ENCODE measurements at regions not wholly inside any gene's neighbourhood (a gene's known extent, or its start where the extent isn't known, plus 50 kb on each side); places are given as distances from the start of the nearest gene placed in this dataset.

GRCh38 chr20:51093240-51093763, 70.4 kb upstream of the KCNG1 start (continued):
- TF ChIP-seq SREBF2 (CRISPR knock-in tag; IDR thresholded peaks at IDR 0.05) (no peak), RBM15 (IDR thresholded peaks at IDR 0.05; ENCODE audit: insufficient read depth, low read length) (no peak), ZNF586 (CRISPR knock-in tag; conservative IDR thresholded peaks at IDR 0.05) (no peak), NCOA6 (IDR thresholded peaks at IDR 0.05) (no peak), NFRKB (IDR thresholded peaks at IDR 0.05; ENCODE audit: low read depth) (no peak), ETV6 (IDR thresholded peaks at IDR 0.05; ENCODE audit: borderline replicate concordance in 1 of 2, low read depth in 2 of 2, low read length in 1 of 2) (no peak), ETV6 (CRISPR knock-in tag; IDR thresholded peaks at IDR 0.05; ENCODE audit: borderline replicate concordance) (no peak), MTA3 (IDR thresholded peaks at IDR 0.05; ENCODE audit: borderline replicate concordance) (no peak), SIX5 (IDR thresholded peaks at IDR 0.05; ENCODE audit: borderline replicate concordance in 1 of 2, insufficient read depth in 1 of 2, low read depth in 1 of 2, low read length in 2 of 2) (no peak), TFAP4 (CRISPR knock-in tag; IDR thresholded peaks at IDR 0.05; ENCODE audit: borderline replicate concordance) (no peak), STAT5B (CRISPR knock-in tag; IDR thresholded peaks at IDR 0.05) (no peak), ELF4 (CRISPR knock-in tag; IDR thresholded peaks at IDR 0.05) (no peak), MED1 (CRISPR knock-in tag; IDR thresholded peaks at IDR 0.05; ENCODE audit: borderline replicate concordance) (no peak), TGIF2 (CRISPR knock-in tag; IDR thresholded peaks at IDR 0.05) (no peak), RCOR1 (IDR thresholded peaks at IDR 0.05; ENCODE audit: borderline replicate concordance in 1 of 2, low read depth in 2 of 2, low read length in 2 of 2) (no peak)
- TF ChIP-seq, protein P1, sequence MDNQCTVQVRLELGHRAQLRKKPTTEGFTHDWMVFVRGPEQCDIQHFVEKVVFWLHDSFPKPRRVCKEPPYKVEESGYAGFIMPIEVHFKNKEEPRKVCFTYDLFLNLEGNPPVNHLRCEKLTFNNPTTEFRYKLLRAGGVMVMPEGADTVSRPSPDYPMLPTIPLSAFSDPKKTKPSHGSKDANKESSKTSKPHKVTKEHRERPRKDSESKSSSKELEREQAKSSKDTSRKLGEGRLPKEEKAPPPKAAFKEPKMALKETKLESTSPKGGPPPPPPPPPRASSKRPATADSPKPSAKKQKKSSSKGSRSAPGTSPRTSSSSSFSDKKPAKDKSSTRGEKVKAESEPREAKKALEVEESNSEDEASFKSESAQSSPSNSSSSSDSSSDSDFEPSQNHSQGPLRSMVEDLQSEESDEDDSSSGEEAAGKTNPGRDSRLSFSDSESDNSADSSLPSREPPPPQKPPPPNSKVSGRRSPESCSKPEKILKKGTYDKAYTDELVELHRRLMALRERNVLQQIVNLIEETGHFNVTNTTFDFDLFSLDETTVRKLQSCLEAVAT (IDR thresholded peaks at IDR 0.05), result no peak
- TF ChIP-seq, protein P2, sequence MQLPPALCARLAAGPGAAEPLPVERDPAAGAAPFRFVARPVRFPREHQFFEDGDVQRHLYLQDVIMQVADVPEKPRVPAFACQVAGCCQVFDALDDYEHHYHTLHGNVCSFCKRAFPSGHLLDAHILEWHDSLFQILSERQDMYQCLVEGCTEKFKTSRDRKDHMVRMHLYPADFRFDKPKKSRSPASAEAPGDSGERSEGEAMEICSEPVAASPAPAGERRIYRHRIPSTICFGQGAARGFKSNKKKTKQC (CRISPR knock-in tag; IDR thresholded peaks at IDR 0.05), result no peak
- TF ChIP-seq, protein P3, sequence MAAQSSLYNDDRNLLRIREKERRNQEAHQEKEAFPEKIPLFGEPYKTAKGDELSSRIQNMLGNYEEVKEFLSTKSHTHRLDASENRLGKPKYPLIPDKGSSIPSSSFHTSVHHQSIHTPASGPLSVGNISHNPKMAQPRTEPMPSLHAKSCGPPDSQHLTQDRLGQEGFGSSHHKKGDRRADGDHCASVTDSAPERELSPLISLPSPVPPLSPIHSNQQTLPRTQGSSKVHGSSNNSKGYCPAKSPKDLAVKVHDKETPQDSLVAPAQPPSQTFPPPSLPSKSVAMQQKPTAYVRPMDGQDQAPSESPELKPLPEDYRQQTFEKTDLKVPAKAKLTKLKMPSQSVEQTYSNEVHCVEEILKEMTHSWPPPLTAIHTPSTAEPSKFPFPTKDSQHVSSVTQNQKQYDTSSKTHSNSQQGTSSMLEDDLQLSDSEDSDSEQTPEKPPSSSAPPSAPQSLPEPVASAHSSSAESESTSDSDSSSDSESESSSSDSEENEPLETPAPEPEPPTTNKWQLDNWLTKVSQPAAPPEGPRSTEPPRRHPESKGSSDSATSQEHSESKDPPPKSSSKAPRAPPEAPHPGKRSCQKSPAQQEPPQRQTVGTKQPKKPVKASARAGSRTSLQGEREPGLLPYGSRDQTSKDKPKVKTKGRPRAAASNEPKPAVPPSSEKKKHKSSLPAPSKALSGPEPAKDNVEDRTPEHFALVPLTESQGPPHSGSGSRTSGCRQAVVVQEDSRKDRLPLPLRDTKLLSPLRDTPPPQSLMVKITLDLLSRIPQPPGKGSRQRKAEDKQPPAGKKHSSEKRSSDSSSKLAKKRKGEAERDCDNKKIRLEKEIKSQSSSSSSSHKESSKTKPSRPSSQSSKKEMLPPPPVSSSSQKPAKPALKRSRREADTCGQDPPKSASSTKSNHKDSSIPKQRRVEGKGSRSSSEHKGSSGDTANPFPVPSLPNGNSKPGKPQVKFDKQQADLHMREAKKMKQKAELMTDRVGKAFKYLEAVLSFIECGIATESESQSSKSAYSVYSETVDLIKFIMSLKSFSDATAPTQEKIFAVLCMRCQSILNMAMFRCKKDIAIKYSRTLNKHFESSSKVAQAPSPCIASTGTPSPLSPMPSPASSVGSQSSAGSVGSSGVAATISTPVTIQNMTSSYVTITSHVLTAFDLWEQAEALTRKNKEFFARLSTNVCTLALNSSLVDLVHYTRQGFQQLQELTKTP (IDR thresholded peaks at IDR 0.05; ENCODE audit: low read depth in 1 of 2, partially characterized antibody in 2 of 2), result no peak
- TF ChIP-seq, protein P4, sequence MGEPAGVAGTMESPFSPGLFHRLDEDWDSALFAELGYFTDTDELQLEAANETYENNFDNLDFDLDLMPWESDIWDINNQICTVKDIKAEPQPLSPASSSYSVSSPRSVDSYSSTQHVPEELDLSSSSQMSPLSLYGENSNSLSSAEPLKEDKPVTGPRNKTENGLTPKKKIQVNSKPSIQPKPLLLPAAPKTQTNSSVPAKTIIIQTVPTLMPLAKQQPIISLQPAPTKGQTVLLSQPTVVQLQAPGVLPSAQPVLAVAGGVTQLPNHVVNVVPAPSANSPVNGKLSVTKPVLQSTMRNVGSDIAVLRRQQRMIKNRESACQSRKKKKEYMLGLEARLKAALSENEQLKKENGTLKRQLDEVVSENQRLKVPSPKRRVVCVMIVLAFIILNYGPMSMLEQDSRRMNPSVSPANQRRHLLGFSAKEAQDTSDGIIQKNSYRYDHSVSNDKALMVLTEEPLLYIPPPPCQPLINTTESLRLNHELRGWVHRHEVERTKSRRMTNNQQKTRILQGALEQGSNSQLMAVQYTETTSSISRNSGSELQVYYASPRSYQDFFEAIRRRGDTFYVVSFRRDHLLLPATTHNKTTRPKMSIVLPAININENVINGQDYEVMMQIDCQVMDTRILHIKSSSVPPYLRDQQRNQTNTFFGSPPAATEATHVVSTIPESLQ (CRISPR knock-in tag; IDR thresholded peaks at IDR 0.05), result no peak

Data from K562 (cell line).